ENCODE measurements at regions not wholly inside any gene's neighbourhood (a gene's known extent, or its start where the extent isn't known, plus 50 kb on each side); places are given as distances from the start of the nearest gene placed in this dataset.

GRCh38 chr4:23235628-23236390 is 543.1 kb downstream of the GBA3 start:
- Histone ChIP-seq H3K27me3 (no peaks in the 10 kb centered on the region), H3K27ac (no peak overlapping the region), H3K9me3 (no peaks in the 10 kb centered on the region), H3K4me1 (no peaks in the 10 kb centered on the region), H3K36me3 (no peaks in the 10 kb centered on the region), H3K4me3 (no peak overlapping the region)
- intact Hi-C loops (cut with DNase I; ENCODE audit: low total_unique reads), result no loop called here
- TF ChIP-seq POLR2A (IDR thresholded peaks at IDR 0.05), result no peak
- TF ChIP-seq CTCF (IDR thresholded peaks at IDR 0.05), result no peak
- DNase-seq, result no peak

GRCh38 chr4:23234716-23235115 is 542.0 kb downstream of the GBA3 start:
- no peak for TF ChIP-seq POLR2A (IDR thresholded peaks at IDR 0.05)
- TF ChIP-seq CTCF (IDR thresholded peaks at IDR 0.05), result no peak
- no peaks in the 10 kb centered on the region for H3K36me3 ChIP-seq
- no peaks in the 10 kb centered on the region for H3K9me3 ChIP-seq
- no peak for DNase-seq
- H3K4me1 ChIP-seq, result no peaks in the 10 kb centered on the region
- no peak overlapping the region for H3K4me3 ChIP-seq
- no peaks in the 10 kb centered on the region for H3K27me3 ChIP-seq
- intact Hi-C loops (cut with DNase I; ENCODE audit: low total_unique reads), result no loop called here
- H3K27ac ChIP-seq, result no peak overlapping the region

- H3K27ac ChIP-seq, result no peak overlapping the region
- no peak for TF ChIP-seq CTCF (IDR thresholded peaks at IDR 0.05)
- TF ChIP-seq POLR2A (IDR thresholded peaks at IDR 0.05), result no peak
- no peaks in the 10 kb centered on the region for H3K4me1 ChIP-seq
- no peak for DNase-seq
- H3K36me3 ChIP-seq, result no peaks in the 10 kb centered on the region
- H3K4me3 ChIP-seq, result no peak overlapping the region
- intact Hi-C loops (cut with DNase I; ENCODE audit: low total_unique reads), result no loop called here
- no peaks in the 10 kb centered on the region for H3K27me3 ChIP-seq
- H3K9me3 ChIP-seq, result no peaks in the 10 kb centered on the region
Measured at GRCh38 chr4:23234018-23234417, 541.3 kb downstream of the GBA3 start.

DNA sequence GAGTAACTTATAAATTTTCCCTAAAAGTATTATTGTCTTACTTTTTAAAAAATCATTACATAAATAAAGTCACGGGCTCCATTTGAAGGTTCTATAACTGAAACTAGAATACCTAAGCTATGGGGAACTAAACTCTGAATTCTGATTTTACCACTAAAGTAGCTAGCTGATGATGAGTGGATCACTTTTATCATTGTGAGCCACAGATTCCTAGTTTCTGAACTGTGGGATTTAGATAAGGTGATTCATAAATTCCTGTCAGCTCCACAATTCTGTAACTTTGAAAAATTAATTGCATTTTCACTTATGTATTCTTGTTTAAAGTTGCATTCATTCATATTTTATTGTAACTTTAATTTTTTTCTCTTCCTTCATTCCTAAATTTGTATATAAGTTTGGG is 540.9 kb downstream of the GBA3 start:
- TF ChIP-seq POLR2A (IDR thresholded peaks at IDR 0.05) (no peak), CTCF (IDR thresholded peaks at IDR 0.05) (no peak)
- Histone ChIP-seq H3K36me3 (no peaks in the 10 kb centered on the region), H3K27me3 (no peaks in the 10 kb centered on the region), H3K27ac (no peak overlapping the region), H3K9me3 (no peaks in the 10 kb centered on the region), H3K4me3 (no peak overlapping the region), H3K4me1 (no peaks in the 10 kb centered on the region)
- DNase-seq, result no peak
- intact Hi-C loops (cut with DNase I; ENCODE audit: low total_unique reads), result no loop called here

DNA sequence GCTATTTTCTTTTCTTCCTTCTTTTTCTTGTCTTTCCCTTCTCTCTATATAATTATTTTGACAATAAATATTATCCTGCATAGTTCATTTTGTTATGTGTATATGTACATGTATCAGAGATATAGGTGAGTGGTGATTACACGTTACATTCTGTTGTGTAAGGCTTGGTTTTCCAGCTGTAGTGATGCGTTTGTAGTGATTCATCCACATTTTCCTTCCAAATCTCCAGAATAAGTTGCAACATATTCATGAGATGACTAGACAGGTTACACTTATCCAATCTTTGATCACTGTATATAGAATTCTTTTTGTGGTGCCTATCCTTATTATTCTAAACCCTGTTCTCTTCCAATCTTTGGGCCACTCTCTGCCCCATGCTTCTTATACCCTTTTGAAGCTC is 540.2 kb downstream of the GBA3 start:
- TF ChIP-seq CTCF (IDR thresholded peaks at IDR 0.05), result no peak
- TF ChIP-seq POLR2A (IDR thresholded peaks at IDR 0.05), result no peak
- Histone ChIP-seq H3K36me3 (no peaks in the 10 kb centered on the region), H3K27ac (no peak overlapping the region), H3K4me3 (no peak overlapping the region), H3K27me3 (no peaks in the 10 kb centered on the region), H3K4me1 (no peaks in the 10 kb centered on the region), H3K9me3 (no peaks in the 10 kb centered on the region)
- intact Hi-C loops (cut with DNase I; ENCODE audit: low total_unique reads), result no loop called here
- DNase-seq, result no peak

Data from uterus (tissue), 3 donors.